Neutrophil (primary cell): ENCODE measurements at regions not wholly inside any gene's neighbourhood (a gene's known extent, or its start where the extent isn't known, plus 50 kb on each side); places are given as distances from the start of the nearest gene placed in this dataset.

Experiments used
- H3K27ac ChIP-seq: fragments of 200-600 bp; sonication (generic); 2 replicates; pipeline ENCODE4 v1.5.1; 2016; ENCODE audit warnings: mild to moderate bottlenecking, moderate library complexity
- H3K27me3 ChIP-seq: fragments of 200-600 bp; sonication (generic); 2 replicates; pipeline ENCODE4 v1.6.0; 2016; ENCODE audit warnings: mild to moderate bottlenecking
- H3K36me3 ChIP-seq: fragments of 200-600 bp; sonication (generic); 2 replicates; pipeline ENCODE4 v1.5.1; 2017
- H3K4me1 ChIP-seq, 2 experiments: fragments of 200-600 bp in 1 of 2; sonication (generic) in 1 of 2; 1 replicate in 1 of 2; 2 replicates in 1 of 2; pipeline versions ENCODE4 v1.5.1 to v1.6.1; 2013 to 2016; ENCODE audit warnings: low read depth in 1 of 2, low read length in 1 of 2, mild to moderate bottlenecking in 1 of 2, moderate library complexity in 1 of 2; ENCODE audit not compliant: control insufficient read depth in 1 of 2, insufficient read depth in 1 of 2
- H3K4me3 ChIP-seq, 2 experiments: fragments of 200-600 bp in 1 of 2; sonication (generic) in 1 of 2; 1 replicate in 1 of 2; 2 replicates in 1 of 2; pipeline ENCODE4 v1.5.1; 2013 to 2016; ENCODE audit warnings: low read depth in 1 of 2, low read length in 1 of 2, mild to moderate bottlenecking in 1 of 2, moderate library complexity in 1 of 2
- H3K9me3 ChIP-seq: fragments of 200-600 bp; sonication (generic); 2 replicates; pipeline ENCODE4 v1.5.1; 2016
- CTCF ChIP-seq: fragments of 200-600 bp; sonication (generic); IDR thresholded peaks from 2 replicates; pipeline ENCODE4 v1.5.1; 2016; ENCODE audit warnings: antibody characterized with exemption

GRCh38 chr15:79492065-79492464 lies 59.9 kb downstream of the MINAR1 start:
- H3K4me1 ChIP-seq: no peaks in the 10 kb centered on the region
- no peak for TF ChIP-seq CTCF
- H3K9me3 ChIP-seq: no peaks in the 10 kb centered on the region
- H3K4me3 ChIP-seq: no peak overlapping the region
- no peaks in the 10 kb centered on the region for H3K36me3 ChIP-seq
- peaks cover 36% of the 10 kb centered on the region for H3K27me3 ChIP-seq
- H3K27ac ChIP-seq: no peak overlapping the region

GRCh38 chr15:79494384-79494909 lies 62.3 kb downstream of the MINAR1 start:
- Histone ChIP-seq H3K4me1 (no peaks in the 10 kb centered on the region), H3K36me3 (no peaks in the 10 kb centered on the region), H3K27me3 (peaks cover 60% of the 10 kb centered on the region), H3K4me3 (no peak overlapping the region), H3K27ac (no peak overlapping the region), H3K9me3 (no peaks in the 10 kb centered on the region)
- TF ChIP-seq CTCF: no peak

- no peaks in the 10 kb centered on the region for H3K9me3 ChIP-seq
- TF ChIP-seq CTCF: no peak
- H3K27me3 ChIP-seq: peaks cover 65% of the 10 kb centered on the region
- H3K27ac ChIP-seq: no peak overlapping the region
- no peaks in the 10 kb centered on the region for H3K36me3 ChIP-seq
- no peak overlapping the region for H3K4me3 ChIP-seq
- no peaks in the 10 kb centered on the region for H3K4me1 ChIP-seq
These were observed 63.0 kb downstream of the MINAR1 start for GRCh38 chr15:79494963-79495755.

- Histone ChIP-seq H3K9me3 (no peaks in the 10 kb centered on the region), H3K4me1 (no peaks in the 10 kb centered on the region), H3K27me3 (peaks cover 70% of the 10 kb centered on the region), H3K36me3 (no peaks in the 10 kb centered on the region), H3K4me3 (no peak overlapping the region), H3K27ac (no peak overlapping the region)
- no peak for TF ChIP-seq CTCF
These were observed 63.6 kb downstream of the MINAR1 start for GRCh38 chr15:79495775-79496174.

GRCh38 chr15:79496838-79497237 lies 64.7 kb downstream of the MINAR1 start:
- TF ChIP-seq CTCF: no peak
- Histone ChIP-seq H3K27ac (no peak overlapping the region), H3K27me3 (peaks cover 70% of the 10 kb centered on the region), H3K4me3 (no peak overlapping the region), H3K4me1 (no peaks in the 10 kb centered on the region), H3K9me3 (no peaks in the 10 kb centered on the region), H3K36me3 (no peaks in the 10 kb centered on the region)
